HuH-7 (cell line): ENCODE measurements at regions not wholly inside any gene's neighbourhood (a gene's known extent, or its start where the extent isn't known, plus 50 kb on each side); places are given as distances from the start of the nearest gene placed in this dataset.
"Not testable (repeated sequence)": the region's sequence is repeated elsewhere in the genome, so short reads cannot be mapped to it uniquely, and the experiment has no call there.

ENCODE experiments used
- DNase-seq: peaks from one replicate; pipeline ENCODE4 v3.0.0; 2011; ENCODE audit warnings: low spot score

- DNase-seq = no peak
These were observed 65.7 kb downstream of the SLITRK5 start for GRCh38 chr13:87736849-87737385.

- DNase-seq = no peak
These were observed 82.9 kb downstream of the SLITRK5 start for GRCh38 chr13:87754097-87754496.

GRCh38 chr13:87769445-87769844, 98.3 kb downstream of the SLITRK5 start:
- no peak for DNase-seq

GRCh38 chr13:87777387-87777786, 106.2 kb downstream of the SLITRK5 start:
- DNase-seq = no peak

- no peak for DNase-seq
These were observed 107.0 kb downstream of the SLITRK5 start for GRCh38 chr13:87778128-87778527.

- DNase-seq = no peak
These were observed 108.3 kb downstream of the SLITRK5 start for GRCh38 chr13:87779426-87779825.

GRCh38 chr13:87783366-87783765, 112.2 kb downstream of the SLITRK5 start:
- DNase-seq = no peak

- no peak for DNase-seq
These were observed 117.2 kb downstream of the SLITRK5 start for GRCh38 chr13:87788363-87788762.

- no peak for DNase-seq
These were observed 121.7 kb downstream of the SLITRK5 start for GRCh38 chr13:87792878-87793277.

GRCh38 chr13:87798536-87798935, 127.4 kb downstream of the SLITRK5 start:
- no peak for DNase-seq

GRCh38 chr13:87810391-87810801, 139.2 kb downstream of the SLITRK5 start:
- DNase-seq = no peak

GRCh38 chr13:87810920-87811344, 139.8 kb downstream of the SLITRK5 start:
- DNase-seq = no peak

- no peak for DNase-seq
These were observed 143.2 kb downstream of the SLITRK5 start for GRCh38 chr13:87814403-87814802.

- no peak for DNase-seq
These were observed 149.1 kb downstream of the SLITRK5 start for GRCh38 chr13:87820241-87820640.

- no peak for DNase-seq
These were observed 150.3 kb downstream of the SLITRK5 start for GRCh38 chr13:87821512-87821911.

GRCh38 chr13:87826301-87826700, 155.1 kb downstream of the SLITRK5 start:
- DNase-seq = not testable (repeated sequence)

GRCh38 chr13:87827479-87827878, 156.3 kb downstream of the SLITRK5 start:
- DNase-seq = no peak

- DNase-seq = no peak
These were observed 166.4 kb downstream of the SLITRK5 start for GRCh38 chr13:87837522-87837921.

GRCh38 chr13:87837946-87838345, 166.8 kb downstream of the SLITRK5 start:
- no peak for DNase-seq

GRCh38 chr13:87851410-87851809, 180.2 kb downstream of the SLITRK5 start:
- no peak for DNase-seq

- DNase-seq = no peak
These were observed 184.4 kb downstream of the SLITRK5 start for GRCh38 chr13:87855553-87855952.

- no peak for DNase-seq
These were observed 188.1 kb downstream of the SLITRK5 start for GRCh38 chr13:87859261-87859660.

GRCh38 chr13:87867426-87867825, 196.3 kb downstream of the SLITRK5 start:
- DNase-seq = no peak

- DNase-seq = no peak
These were observed 197.6 kb downstream of the SLITRK5 start for GRCh38 chr13:87868731-87869130.

- no peak for DNase-seq
These were observed 201.6 kb downstream of the SLITRK5 start for GRCh38 chr13:87872813-87873212.
